ENCODE measurements at regions not wholly inside any gene's neighbourhood (a gene's known extent, or its start where the extent isn't known, plus 50 kb on each side); places are given as distances from the start of the nearest gene placed in this dataset.
"Not testable (repeated sequence)": the region's sequence is repeated elsewhere in the genome, so short reads cannot be mapped to it uniquely, and the experiment has no call there.

- CTCF ChIA-PET, result no interaction called here
- TF ChIP-seq SUZ12 (IDR thresholded peaks at IDR 0.05) (no peak), FOXA1 (IDR thresholded peaks at IDR 0.05) (no peak), PKNOX1 (IDR thresholded peaks at IDR 0.05) (no peak), CTBP1 (IDR thresholded peaks at IDR 0.05; ENCODE audit: borderline replicate concordance) (no peak), FOXM1 (IDR thresholded peaks at IDR 0.05; ENCODE audit: borderline replicate concordance) (no peak), HDGF (IDR thresholded peaks at IDR 0.05; ENCODE audit: borderline replicate concordance) (no peak), SP1 (IDR thresholded peaks at IDR 0.05) (no peak), ELF4 (IDR thresholded peaks at IDR 0.05) (no peak), BHLHE40 (IDR thresholded peaks at IDR 0.05; ENCODE audit: borderline replicate concordance) (no peak), NFRKB (IDR thresholded peaks at IDR 0.05) (no peak), L3MBTL2 (conservative IDR thresholded peaks at IDR 0.05) (no peak), ZNF384 (IDR thresholded peaks at IDR 0.05) (no peak), LEF1 (IDR thresholded peaks at IDR 0.05; ENCODE audit: borderline replicate concordance) (no peak), ARNT (IDR thresholded peaks at IDR 0.05) (no peak), TARDBP (IDR thresholded peaks at IDR 0.05) (no peak), FOXK2 (IDR thresholded peaks at IDR 0.05) (no peak)
- DNase-seq (ENCODE audit: extremely low spot score), result no peak
- POLR2A ChIA-PET, result no interaction called here
Observed at GRCh38 chr13:87169337-87169736, 501.8 kb upstream of the SLITRK5 start.

- ChIA-PET CTCF (no interaction called here), POLR2A (no interaction called here)
- no peak for DNase-seq (ENCODE audit: extremely low spot score)
Observed at GRCh38 chr13:87172166-87172835, 498.9 kb upstream of the SLITRK5 start.

GRCh38 chr13:87185138-87185537, 486.0 kb upstream of the SLITRK5 start:
- CTCF ChIA-PET; DNase-seq (ENCODE audit: extremely low spot score); POLR2A ChIA-PET: not testable (repeated sequence)

More at GRCh38 chr13:87172166-87172835, 498.9 kb upstream of the SLITRK5 start:
- no peak for TF ChIP-seq L3MBTL2 (conservative IDR thresholded peaks at IDR 0.05)
- TF ChIP-seq CTBP1 (IDR thresholded peaks at IDR 0.05; ENCODE audit: borderline replicate concordance), result no peak
- no peak for TF ChIP-seq NFRKB (IDR thresholded peaks at IDR 0.05)
- no peak for TF ChIP-seq SUZ12 (IDR thresholded peaks at IDR 0.05)
- TF ChIP-seq HDGF (IDR thresholded peaks at IDR 0.05; ENCODE audit: borderline replicate concordance), result no peak
- no peak for TF ChIP-seq SP1 (IDR thresholded peaks at IDR 0.05)
- TF ChIP-seq FOXA1 (IDR thresholded peaks at IDR 0.05), result no peak

GRCh38 chr13:87186647-87187046, 484.5 kb upstream of the SLITRK5 start:
- DNase-seq (ENCODE audit: extremely low spot score); CTCF ChIA-PET; POLR2A ChIA-PET: not testable (repeated sequence)

- POLR2A ChIA-PET, CTCF ChIA-PET: not testable (repeated sequence)
Observed at GRCh38 chr13:87191485-87191884, 479.7 kb upstream of the SLITRK5 start.

GRCh38 chr13:87198371-87198770, 472.8 kb upstream of the SLITRK5 start:
- POLR2A ChIA-PET, result no interaction called here
- DNase-seq (ENCODE audit: extremely low spot score), result no peak
- TF ChIP-seq SP1 (IDR thresholded peaks at IDR 0.05) (no peak), ELF4 (IDR thresholded peaks at IDR 0.05) (no peak), ARNT (IDR thresholded peaks at IDR 0.05) (no peak), FOXK2 (IDR thresholded peaks at IDR 0.05) (no peak), CTBP1 (IDR thresholded peaks at IDR 0.05; ENCODE audit: borderline replicate concordance) (no peak), TARDBP (IDR thresholded peaks at IDR 0.05) (no peak), ZNF384 (IDR thresholded peaks at IDR 0.05) (no peak), PKNOX1 (IDR thresholded peaks at IDR 0.05) (no peak), FOXA1 (IDR thresholded peaks at IDR 0.05) (no peak), FOXM1 (IDR thresholded peaks at IDR 0.05; ENCODE audit: borderline replicate concordance) (no peak), BHLHE40 (IDR thresholded peaks at IDR 0.05; ENCODE audit: borderline replicate concordance) (no peak), HDGF (IDR thresholded peaks at IDR 0.05; ENCODE audit: borderline replicate concordance) (no peak), SUZ12 (IDR thresholded peaks at IDR 0.05) (no peak), NFRKB (IDR thresholded peaks at IDR 0.05) (no peak), L3MBTL2 (conservative IDR thresholded peaks at IDR 0.05) (no peak)
- CTCF ChIA-PET, result interaction anchor here (1.1 kb wide), 1 partner anchor 36 kb away, joined by 3 read pairs; no protein-coding TSS in a partner anchor

More at GRCh38 chr13:87191485-87191884, 479.7 kb upstream of the SLITRK5 start:
- not testable (repeated sequence) for DNase-seq (ENCODE audit: extremely low spot score)

- ChIA-PET CTCF (no interaction called here), POLR2A (no interaction called here)
- TF ChIP-seq FOXM1 (IDR thresholded peaks at IDR 0.05; ENCODE audit: borderline replicate concordance) (no peak), ARNT (IDR thresholded peaks at IDR 0.05) (no peak), HDGF (IDR thresholded peaks at IDR 0.05; ENCODE audit: borderline replicate concordance) (no peak), SUZ12 (IDR thresholded peaks at IDR 0.05) (no peak), PKNOX1 (IDR thresholded peaks at IDR 0.05) (no peak), LEF1 (IDR thresholded peaks at IDR 0.05; ENCODE audit: borderline replicate concordance) (no peak), SP1 (IDR thresholded peaks at IDR 0.05) (no peak), FOXA1 (IDR thresholded peaks at IDR 0.05) (no peak)
- DNase-seq (ENCODE audit: extremely low spot score), result no peak
Observed at GRCh38 chr13:87206708-87207107, 464.5 kb upstream of the SLITRK5 start.
